DOHH2 (cell line): ENCODE measurements at regions not wholly inside any gene's neighbourhood (a gene's known extent, or its start where the extent isn't known, plus 50 kb on each side); places are given as distances from the start of the nearest gene placed in this dataset.

ENCODE experiments used
- CTCF ChIP-seq: fragments of 200-600 bp; sonication (generic); IDR thresholded peaks from one replicate; pipeline ENCODE4 v1.5.1; 2014; ENCODE audit warnings: antibody characterized with exemption, mild to moderate bottlenecking, low read depth, low read length; ENCODE audit not compliant: poor library complexity, severe bottlenecking
- EZH2phosphoT487 ChIP-seq: fragments of 200-600 bp; sonication (generic); IDR thresholded peaks from 2 replicates; pipeline ENCODE4 v1.6.1; 2017; ENCODE audit warnings: borderline replicate concordance, mild to moderate bottlenecking, antibody characterized with exemption, low read length, moderate library complexity, mixed read lengths

- TF ChIP-seq CTCF (no peak), EZH2phosphoT487 (no peak)
These were observed 298.8 kb downstream of the FOXL1 start for GRCh38 chr16:86877108-86877507.
